Glutamatergic neuron (in vitro differentiated cells): ENCODE measurements at regions not wholly inside any gene's neighbourhood (a gene's known extent, or its start where the extent isn't known, plus 50 kb on each side); places are given as distances from the start of the nearest gene placed in this dataset.
A peak's percentile ranks its signal among the peaks of the same experiment; 100 is the strongest.

Source experiments
- DNase-seq: peaks from one replicate; pipeline ENCODE4 v3.0.0; 2022
- H3K27ac Mint-ChIP-seq: one replicate; pipeline ENCODE4 v1.8.0; 2020; ENCODE audit warnings: mild to moderate bottlenecking, mixed read lengths, inconsistent platforms; ENCODE audit not compliant: unreplicated experiment
- H3K27me3 Mint-ChIP-seq: one replicate; pipeline ENCODE4 v1.8.0; 2020; ENCODE audit warnings: mild to moderate bottlenecking, moderate library complexity, mixed read lengths, inconsistent platforms; ENCODE audit not compliant: unreplicated experiment
- H3K36me3 Mint-ChIP-seq: one replicate; pipeline ENCODE4 v1.8.0; 2020; ENCODE audit warnings: mild to moderate bottlenecking, mixed read lengths, inconsistent platforms; ENCODE audit not compliant: unreplicated experiment
- H3K4me1 Mint-ChIP-seq: one replicate; pipeline ENCODE4 v1.8.0; 2020; ENCODE audit warnings: mild to moderate bottlenecking, low read depth, mixed read lengths, inconsistent platforms; ENCODE audit not compliant: unreplicated experiment
- H3K4me3 Mint-ChIP-seq: one replicate; pipeline ENCODE4 v1.8.0; 2020; ENCODE audit warnings: mild to moderate bottlenecking, mixed read lengths, inconsistent platforms; ENCODE audit not compliant: unreplicated experiment
- H3K9me3 Mint-ChIP-seq: one replicate; pipeline ENCODE4 v1.8.0; 2020; ENCODE audit warnings: mild to moderate bottlenecking, moderate library complexity, mixed read lengths, inconsistent platforms; ENCODE audit not compliant: unreplicated experiment
- CTCF ChIP-seq: fragments of 200-600 bp; sonication (generic); IDR thresholded peaks from one replicate; pipeline ENCODE4 v1.5.0; 2021; ENCODE audit not compliant: partially characterized antibody, unreplicated experiment

GRCh38 chr5:167912941-167913665 is 378.3 kb upstream of the WWC1 start:
- no peak for TF ChIP-seq CTCF
- H3K27me3 Mint-ChIP-seq = peaks cover 2% of the 10 kb centered on the region
- no peaks in the 10 kb centered on the region for H3K9me3 Mint-ChIP-seq
- H3K36me3 Mint-ChIP-seq = peaks cover 7% of the 10 kb centered on the region
- H3K4me3 Mint-ChIP-seq = no peak overlapping the region
- DNase-seq = no peak
- H3K4me1 Mint-ChIP-seq = peaks cover 2% of the 10 kb centered on the region
- no peak overlapping the region for H3K27ac Mint-ChIP-seq

GRCh38 chr5:167915237-167915636 is 376.2 kb upstream of the WWC1 start:
- no peak for DNase-seq
- Mint-ChIP-seq H3K4me1 (peaks cover 18% of the 10 kb centered on the region), H3K27me3 (peaks cover 2% of the 10 kb centered on the region), H3K27ac (no peak overlapping the region), H3K9me3 (no peaks in the 10 kb centered on the region), H3K4me3 (no peak overlapping the region), H3K36me3 (peaks cover 7% of the 10 kb centered on the region)
- TF ChIP-seq CTCF = no peak

- no peak overlapping the region for H3K27ac Mint-ChIP-seq
- no peak for DNase-seq
Measured at GRCh38 chr5:167916261-167916691, 375.2 kb upstream of the WWC1 start.

GRCh38 chr5:167916706-167917105 is 374.7 kb upstream of the WWC1 start:
- Mint-ChIP-seq H3K27me3 (peaks cover 2% of the 10 kb centered on the region), H3K4me1 (peaks cover 18% of the 10 kb centered on the region), H3K4me3 (no peak overlapping the region), H3K27ac (no peak overlapping the region), H3K36me3 (peaks cover 7% of the 10 kb centered on the region), H3K9me3 (no peaks in the 10 kb centered on the region)
- DNase-seq = no peak
- TF ChIP-seq CTCF = no peak

More at GRCh38 chr5:167916261-167916691, 375.2 kb upstream of the WWC1 start:
- Mint-ChIP-seq H3K36me3 (peaks cover 7% of the 10 kb centered on the region), H3K27me3 (peaks cover 2% of the 10 kb centered on the region), H3K4me1 (peaks cover 18% of the 10 kb centered on the region), H3K9me3 (no peaks in the 10 kb centered on the region), H3K4me3 (no peak overlapping the region)
- TF ChIP-seq CTCF = no peak

- no peak for TF ChIP-seq CTCF
- peaks cover 18% of the 10 kb centered on the region for H3K4me1 Mint-ChIP-seq
- H3K27me3 Mint-ChIP-seq = peaks cover 2% of the 10 kb centered on the region
- DNase-seq = peak; percentile 26
- H3K27ac Mint-ChIP-seq = peak overlapping the region; percentile 40
- peaks cover 7% of the 10 kb centered on the region for H3K36me3 Mint-ChIP-seq
- no peak overlapping the region for H3K4me3 Mint-ChIP-seq
- H3K9me3 Mint-ChIP-seq = no peaks in the 10 kb centered on the region
Measured at GRCh38 chr5:167918184-167918812, 373.1 kb upstream of the WWC1 start.
